ENCODE measurements at regions not wholly inside any gene's neighbourhood (a gene's known extent, or its start where the extent isn't known, plus 50 kb on each side); places are given as distances from the start of the nearest gene placed in this dataset.

DNA sequence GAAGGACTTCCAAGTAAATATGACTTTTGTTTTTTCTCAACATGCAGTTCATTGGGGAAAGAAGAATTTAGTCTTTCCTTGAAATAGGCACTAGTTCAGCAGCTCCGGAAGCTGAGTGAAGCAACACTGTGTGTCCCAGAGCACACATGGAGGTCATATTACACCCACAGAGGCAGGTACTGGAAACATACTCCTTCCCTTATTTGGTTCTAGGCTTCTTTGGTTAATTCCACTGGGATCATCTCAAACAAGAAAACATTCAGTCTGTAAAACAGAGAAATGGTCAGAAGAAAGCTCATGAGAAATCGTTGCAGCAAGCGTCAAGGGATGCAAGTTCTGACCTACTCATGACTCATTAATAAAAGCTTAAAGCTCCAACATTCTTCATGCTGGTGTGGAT is 175.1 kb upstream of the PCSK5 start:
- POLR2A ChIA-PET: no interaction called here

More for the DNA sequence above, 175.1 kb upstream of the PCSK5 start:
- CTCF ChIA-PET (ENCODE audit: low intra/inter-chr PET ratio, low total read pairs): no interaction called here
- in situ Hi-C loops (cut with HindIII; ENCODE audit: extremely low pct_ligation_motif_present, low pct_unique_long_range_greater_than_20kb): no loop called here
- TF ChIP-seq NONO (IDR thresholded peaks at IDR 0.05) (no peak), NONO (CRISPR knock-in tag; conservative IDR thresholded peaks at IDR 0.05) (no peak), KLF9 (CRISPR knock-in tag; IDR thresholded peaks at IDR 0.05; ENCODE audit: low read depth) (no peak), MBNL3 (CRISPR knock-in tag; conservative IDR thresholded peaks at IDR 0.05) (no peak), ZNF496 (CRISPR knock-in tag; IDR thresholded peaks at IDR 0.05; ENCODE audit: insufficient replicate concordance) (no peak), HDAC6 (IDR thresholded peaks at IDR 0.05; ENCODE audit: low read depth, low read length) (no peak), GABPB1 (CRISPR knock-in tag; IDR thresholded peaks at IDR 0.05) (no peak), ZNF737 (CRISPR knock-in tag; IDR thresholded peaks at IDR 0.05; ENCODE audit: borderline replicate concordance) (no peak), RCOR2 (CRISPR knock-in tag; IDR thresholded peaks at IDR 0.05) (no peak), CHCHD3 (CRISPR knock-in tag; IDR thresholded peaks at IDR 0.05) (no peak), ZNF615 (CRISPR knock-in tag; IDR thresholded peaks at IDR 0.05; ENCODE audit: borderline replicate concordance) (no peak), MYNN (CRISPR knock-in tag; IDR thresholded peaks at IDR 0.05; ENCODE audit: low read depth) (no peak), IRX3 (CRISPR knock-in tag; IDR thresholded peaks at IDR 0.05; ENCODE audit: borderline replicate concordance, low read depth) (no peak), ZNF720 (CRISPR knock-in tag; IDR thresholded peaks at IDR 0.05) (no peak), KAT2B (IDR thresholded peaks at IDR 0.05; ENCODE audit: borderline replicate concordance, low read depth, low read length) (no peak)
- TF ChIP-seq, protein P1, sequence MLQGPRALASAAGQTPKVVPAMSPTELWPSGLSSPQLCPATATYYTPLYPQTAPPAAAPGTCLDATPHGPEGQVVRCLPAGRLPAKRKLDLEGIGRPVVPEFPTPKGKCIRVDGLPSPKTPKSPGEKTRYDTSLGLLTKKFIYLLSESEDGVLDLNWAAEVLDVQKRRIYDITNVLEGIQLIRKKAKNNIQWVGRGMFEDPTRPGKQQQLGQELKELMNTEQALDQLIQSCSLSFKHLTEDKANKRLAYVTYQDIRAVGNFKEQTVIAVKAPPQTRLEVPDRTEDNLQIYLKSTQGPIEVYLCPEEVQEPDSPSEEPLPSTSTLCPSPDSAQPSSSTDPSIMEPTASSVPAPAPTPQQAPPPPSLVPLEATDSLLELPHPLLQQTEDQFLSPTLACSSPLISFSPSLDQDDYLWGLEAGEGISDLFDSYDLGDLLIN (CRISPR knock-in tag; IDR thresholded peaks at IDR 0.05; ENCODE audit: borderline replicate concordance): no peak
- TF ChIP-seq, protein P2, sequence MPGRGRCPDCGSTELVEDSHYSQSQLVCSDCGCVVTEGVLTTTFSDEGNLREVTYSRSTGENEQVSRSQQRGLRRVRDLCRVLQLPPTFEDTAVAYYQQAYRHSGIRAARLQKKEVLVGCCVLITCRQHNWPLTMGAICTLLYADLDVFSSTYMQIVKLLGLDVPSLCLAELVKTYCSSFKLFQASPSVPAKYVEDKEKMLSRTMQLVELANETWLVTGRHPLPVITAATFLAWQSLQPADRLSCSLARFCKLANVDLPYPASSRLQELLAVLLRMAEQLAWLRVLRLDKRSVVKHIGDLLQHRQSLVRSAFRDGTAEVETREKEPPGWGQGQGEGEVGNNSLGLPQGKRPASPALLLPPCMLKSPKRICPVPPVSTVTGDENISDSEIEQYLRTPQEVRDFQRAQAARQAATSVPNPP (CRISPR knock-in tag; IDR thresholded peaks at IDR 0.05): no peak
- TF ChIP-seq, protein P3, sequence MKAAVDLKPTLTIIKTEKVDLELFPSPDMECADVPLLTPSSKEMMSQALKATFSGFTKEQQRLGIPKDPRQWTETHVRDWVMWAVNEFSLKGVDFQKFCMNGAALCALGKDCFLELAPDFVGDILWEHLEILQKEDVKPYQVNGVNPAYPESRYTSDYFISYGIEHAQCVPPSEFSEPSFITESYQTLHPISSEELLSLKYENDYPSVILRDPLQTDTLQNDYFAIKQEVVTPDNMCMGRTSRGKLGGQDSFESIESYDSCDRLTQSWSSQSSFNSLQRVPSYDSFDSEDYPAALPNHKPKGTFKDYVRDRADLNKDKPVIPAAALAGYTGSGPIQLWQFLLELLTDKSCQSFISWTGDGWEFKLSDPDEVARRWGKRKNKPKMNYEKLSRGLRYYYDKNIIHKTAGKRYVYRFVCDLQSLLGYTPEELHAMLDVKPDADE (CRISPR knock-in tag; IDR thresholded peaks at IDR 0.05): no peak
- no peaks in the 10 kb centered on the region for H4K20me1 ChIP-seq (ENCODE audit: insufficient read depth, low read length)
- no peaks in the 10 kb centered on the region for H3K36me3 ChIP-seq (replicated peaks in 1 of 2; ENCODE audit: control insufficient read depth in 1 of 2, insufficient read depth in 2 of 2, low read length in 2 of 2)
- ATAC-seq: no peak
- no TSS peak for BruUV-seq (replicated peaks)
- H2AFZ ChIP-seq (ENCODE audit: low read length): no peak overlapping the region
- no peak overlapping the region for H3K4me2 ChIP-seq (ENCODE audit: low read depth, low read length)
- no peaks in the 10 kb centered on the region for H3K4me1 ChIP-seq (ENCODE audit: insufficient read depth, low read length)
- no peaks in the 10 kb centered on the region for H3K27me3 ChIP-seq (ENCODE audit: control insufficient read depth in 1 of 2, insufficient read depth in 2 of 2, low read length in 2 of 2)
- H3K4me3 ChIP-seq (replicated peaks in 1 of 3; ENCODE audit: insufficient read depth in 1 of 3, low read depth in 2 of 3, low read length in 3 of 3): no peak overlapping the region
- H3K9me3 ChIP-seq (ENCODE audit: low read length): no peaks in the 10 kb centered on the region
- H3K79me2 ChIP-seq (ENCODE audit: insufficient read depth, low read length): no peaks in the 10 kb centered on the region
- 22% methylated on average over 3 of the region's 3 CpGs for WGBS (ENCODE audit: low lambda C conversion rate)
- no peak overlapping the region for H3K27ac ChIP-seq (ENCODE audit: extremely low read length, insufficient read depth, low read length)
- DNase-seq (ENCODE audit: low spot score): no peak
- no peak overlapping the region for H3K9ac ChIP-seq (ENCODE audit: insufficient read depth, low read depth, low read length)
- FAIRE-seq: no peak
- intact Hi-C loops (cut with micrococcal nuclease; ENCODE audit: unreplicated experiment): no loop called here
